HG03045 (cell line): ENCODE measurements at regions not wholly inside any gene's neighbourhood (a gene's known extent, or its start where the extent isn't known, plus 50 kb on each side); places are given as distances from the start of the nearest gene placed in this dataset.
"Not testable (repeated sequence)": the region's sequence is repeated elsewhere in the genome, so short reads cannot be mapped to it uniquely, and the experiment has no call there.

Experiments
- ATAC-seq: cut with Tn5 transposase; IDR thresholded peaks from one replicate; pipeline ENCODE4 v1.9.1; 2021; ENCODE audit warnings: mild to moderate bottlenecking, moderate library complexity; ENCODE audit not compliant: unreplicated experiment

DNA sequence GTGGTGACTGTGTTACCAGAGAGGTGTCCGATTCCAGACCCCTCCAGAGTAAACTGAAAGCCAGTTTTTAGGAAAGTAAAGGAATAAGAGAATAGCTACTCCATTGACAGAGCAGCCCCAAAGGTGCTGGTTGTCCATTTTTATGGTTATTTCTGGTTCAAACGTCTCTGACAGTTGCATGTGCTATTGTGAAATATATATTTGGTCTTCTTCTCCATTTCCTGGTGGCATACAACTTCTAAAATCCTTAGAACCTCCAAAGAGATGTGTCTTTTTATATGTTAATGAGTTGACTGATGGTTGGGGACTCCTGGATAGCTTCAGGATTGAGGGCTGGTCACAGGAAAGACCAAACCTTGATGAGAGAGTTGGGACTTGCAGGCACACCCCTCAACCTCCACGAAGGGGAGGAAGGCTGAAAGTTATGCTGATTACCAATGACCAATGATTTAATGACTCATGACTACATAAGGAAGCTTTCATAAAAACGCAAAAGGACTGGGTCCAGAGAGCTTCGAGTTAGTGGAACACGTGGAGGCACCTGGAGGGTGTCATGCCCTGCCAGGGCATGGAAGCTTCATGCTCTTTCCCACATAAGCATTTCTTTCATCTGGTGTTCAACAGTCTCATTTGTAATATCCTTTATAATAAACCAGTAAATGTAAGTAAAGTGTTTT lies 100.7 kb downstream of the SLC16A1 start:
- no peak for ATAC-seq

- not testable (repeated sequence) for ATAC-seq
These were observed 101.5 kb downstream of the SLC16A1 start for GRCh38 chr1:112854368-112854984.

DNA sequence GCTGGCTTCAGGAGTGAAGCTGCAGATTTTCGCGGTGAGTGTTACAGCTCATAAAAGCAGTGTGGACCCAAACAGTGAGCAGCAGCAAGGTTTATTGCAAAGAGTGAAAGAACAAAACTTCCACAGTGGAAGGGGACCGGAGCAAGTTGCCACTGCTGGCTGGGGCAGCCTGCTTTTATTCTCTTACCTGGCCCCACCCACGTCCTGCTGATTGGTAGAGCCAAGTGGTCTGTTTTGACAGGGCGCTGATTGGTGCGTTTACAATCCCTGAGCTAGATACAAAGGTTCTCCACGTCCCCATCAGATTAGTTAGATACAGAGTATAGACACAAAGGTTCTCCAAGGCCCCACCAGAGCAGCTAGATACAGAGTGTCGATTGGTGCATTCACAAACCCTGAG lies 102.1 kb downstream of the SLC16A1 start:
- not testable (repeated sequence) for ATAC-seq

- no peak for ATAC-seq
These were observed 103.1 kb downstream of the SLC16A1 start for GRCh38 chr1:112852934-112853333.

DNA sequence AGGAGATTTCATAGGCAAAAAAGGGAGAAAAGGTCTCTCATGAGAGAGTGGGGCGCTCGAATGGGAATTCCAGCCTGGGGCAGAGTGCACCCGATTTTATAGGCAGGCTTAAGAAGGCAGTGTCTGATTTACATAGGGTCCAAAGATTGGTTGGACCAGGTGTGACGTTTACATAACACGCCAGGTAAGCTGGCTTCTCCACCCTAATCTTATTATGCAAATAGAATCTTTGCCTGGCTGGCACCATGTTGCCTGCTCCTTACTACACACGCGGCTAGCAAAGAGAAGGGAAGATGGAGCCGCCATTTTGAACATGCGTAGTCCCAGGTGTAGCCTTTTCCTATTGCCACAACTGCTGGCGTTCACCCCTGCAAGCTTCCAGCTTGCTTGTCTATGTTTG lies 103.7 kb downstream of the SLC16A1 start:
- no peak for ATAC-seq

DNA sequence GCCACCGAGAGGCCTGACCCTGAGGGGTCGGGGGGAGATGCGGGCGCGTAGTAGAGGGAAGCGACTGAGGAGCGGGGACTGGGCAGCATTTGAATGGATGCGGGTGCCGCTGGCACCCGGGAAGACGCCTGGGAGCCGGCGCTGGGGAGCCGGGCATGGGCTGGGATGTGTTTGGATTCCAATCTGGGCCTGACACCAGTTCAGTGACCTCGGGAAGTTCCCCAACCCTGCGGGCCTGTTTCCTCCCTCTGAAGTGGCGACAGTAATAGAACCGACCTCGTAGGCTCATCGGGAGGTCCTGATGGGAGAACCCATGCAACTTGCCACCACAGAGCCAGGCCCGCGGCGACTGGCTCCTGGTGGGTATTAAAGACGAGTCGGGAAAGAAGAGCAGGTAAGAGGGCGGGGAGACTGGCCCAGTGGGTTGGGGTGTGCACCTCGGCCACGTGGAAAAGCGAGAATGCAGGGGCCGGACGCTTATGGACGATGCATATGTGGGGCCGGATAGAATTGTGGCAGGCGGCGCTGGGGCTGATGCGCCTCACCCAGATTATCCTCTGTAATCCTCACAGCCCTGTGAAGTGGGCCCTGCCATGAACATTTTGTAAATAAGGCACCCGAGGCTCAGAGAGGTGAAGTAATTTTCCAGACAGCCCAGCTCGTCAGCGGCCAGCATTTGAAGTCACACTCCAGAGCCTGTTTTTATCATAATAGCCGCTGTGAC lies 105.8 kb downstream of the SLC16A1 start:
- ATAC-seq, result no peak

DNA sequence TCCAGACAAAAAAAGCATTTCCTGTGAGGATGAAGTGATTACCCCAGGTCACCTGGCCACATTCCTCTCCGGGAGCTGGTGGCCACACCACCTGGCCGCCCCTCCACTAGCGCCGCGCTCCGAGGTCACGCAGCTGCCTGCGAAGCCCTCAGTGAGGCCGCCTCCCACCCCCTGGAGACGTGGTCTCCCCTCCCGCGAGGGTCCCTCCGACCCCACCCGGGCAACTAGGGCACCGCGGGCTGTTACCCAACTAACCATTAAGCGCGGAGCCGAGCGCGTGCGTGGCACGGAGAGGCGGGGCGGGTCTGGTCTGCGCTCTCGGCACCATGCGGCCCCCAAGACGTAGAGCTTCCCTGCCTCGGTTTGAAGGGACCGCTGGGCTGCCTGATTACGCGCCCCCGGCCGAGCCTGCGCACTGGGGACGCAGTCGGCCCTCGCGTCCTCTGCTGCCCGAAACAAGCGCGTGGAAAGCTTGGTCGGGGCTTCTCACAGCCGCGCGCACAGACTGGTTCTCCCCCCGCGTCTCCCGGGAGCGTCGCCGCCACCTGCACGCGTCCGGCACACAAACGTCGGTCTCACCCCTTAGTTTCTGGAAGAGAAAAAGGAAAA lies 106.5 kb downstream of the SLC16A1 start:
- ATAC-seq, result no peak

GRCh38 chr1:112841825-112842224 lies 114.2 kb downstream of the SLC16A1 start:
- no peak for ATAC-seq

DNA sequence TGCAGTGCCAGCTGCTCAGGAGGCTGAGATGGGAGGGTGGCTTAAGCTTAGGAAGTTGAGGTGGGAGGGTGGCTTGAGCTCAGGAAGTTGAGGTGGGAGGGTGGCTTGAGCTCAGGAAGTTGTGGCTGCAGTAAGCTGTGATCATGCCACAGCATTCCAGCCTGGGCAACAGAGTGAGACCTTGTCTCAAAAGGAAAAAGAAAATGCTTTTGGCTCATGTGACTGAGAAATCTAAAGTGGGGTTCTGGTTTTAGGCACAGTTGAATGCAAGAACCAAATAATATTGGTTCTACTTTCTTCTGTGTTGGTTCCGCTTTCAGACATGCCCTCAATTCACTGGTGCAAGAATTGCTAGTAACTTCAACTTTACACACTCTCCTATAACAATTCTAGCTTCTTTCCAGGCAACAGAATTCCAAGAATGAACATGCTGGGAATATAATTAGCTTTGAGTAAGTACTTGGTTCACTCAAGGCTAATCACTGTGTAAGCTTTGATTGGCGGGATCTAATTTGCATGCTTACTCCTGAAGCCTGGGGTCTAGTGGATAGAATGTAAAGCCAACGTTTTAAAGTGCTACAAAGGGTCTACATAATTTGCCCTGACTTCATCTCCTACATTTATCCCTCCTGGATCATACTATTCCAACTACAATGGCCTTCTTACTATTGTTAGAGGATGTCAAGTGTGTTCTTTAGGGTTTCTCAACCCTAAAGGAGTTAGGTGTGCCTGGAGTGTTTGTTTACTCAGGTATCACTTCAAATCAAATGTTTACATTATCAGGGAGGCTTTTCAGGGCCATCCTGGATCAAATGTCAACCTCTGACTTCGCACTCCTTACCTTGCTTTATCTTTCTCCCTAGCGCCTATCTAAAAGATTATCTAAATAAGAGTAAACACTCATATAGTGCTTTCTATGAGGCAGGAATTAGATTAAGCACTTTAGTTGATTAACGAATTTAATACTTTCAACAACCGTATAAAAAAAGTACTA lies 115.1 kb downstream of the SLC16A1 start:
- no peak for ATAC-seq

DNA sequence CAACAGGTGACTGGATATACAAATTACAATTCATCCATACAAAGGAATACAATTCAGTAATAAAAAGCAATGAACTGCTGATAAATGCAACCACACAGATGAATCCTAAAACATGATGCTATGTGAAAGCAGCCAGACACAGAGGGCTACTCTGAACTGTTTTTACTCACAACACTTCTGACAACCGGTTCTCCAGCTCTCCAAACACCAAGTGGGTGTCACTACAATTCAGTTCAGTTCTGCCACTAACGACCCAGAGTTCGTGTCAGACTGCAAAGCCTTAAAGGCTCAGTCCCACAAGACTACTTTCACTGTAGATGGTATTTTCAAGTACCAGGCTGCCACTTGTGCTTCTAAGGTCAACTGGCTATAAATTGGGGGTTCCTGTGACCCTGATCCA lies 119.4 kb downstream of the SLC16A1 start:
- no peak for ATAC-seq

DNA sequence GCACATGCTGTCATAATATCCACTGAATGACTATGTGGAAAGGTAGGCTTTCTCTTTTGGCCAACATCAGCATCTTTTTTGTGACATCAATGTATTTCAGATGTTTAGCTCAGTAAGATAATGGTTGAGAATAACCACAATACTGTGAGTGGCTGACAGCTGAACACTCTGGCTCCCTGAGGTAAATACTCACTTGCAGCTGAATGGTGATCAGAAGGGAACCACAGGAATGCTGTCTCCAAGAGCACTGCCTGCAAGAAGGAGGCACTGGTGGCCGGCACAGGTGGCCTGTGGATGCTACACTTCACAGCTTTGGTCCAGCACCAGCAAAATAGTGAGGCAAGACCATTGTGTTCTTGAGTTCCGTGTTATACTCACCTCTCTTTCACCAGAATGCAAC lies 118.7 kb upstream of the PPM1J start:
- ATAC-seq, result no peak

GRCh38 chr1:112832259-112832658 lies 117.1 kb upstream of the PPM1J start:
- not testable (repeated sequence) for ATAC-seq

DNA sequence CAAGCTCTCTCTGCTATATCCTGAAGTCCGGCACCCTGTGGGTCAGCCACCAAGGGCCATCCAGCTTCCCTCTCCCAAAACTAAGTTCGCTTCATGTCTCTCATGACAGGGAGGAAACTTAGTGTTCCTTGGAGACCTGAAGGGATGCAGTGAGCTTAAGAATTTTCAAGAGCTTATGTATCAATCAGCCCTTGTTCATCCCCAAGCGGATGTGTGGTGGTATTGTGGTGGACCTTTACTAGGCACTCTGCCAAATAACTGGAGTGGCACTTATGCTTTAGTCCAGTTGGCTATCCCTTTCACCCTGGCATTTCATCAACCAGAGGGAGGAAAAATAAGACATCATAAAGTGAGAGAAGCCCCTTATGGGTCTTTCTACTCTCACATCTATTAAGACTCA lies 114.6 kb upstream of the PPM1J start:
- not testable (repeated sequence) for ATAC-seq

DNA sequence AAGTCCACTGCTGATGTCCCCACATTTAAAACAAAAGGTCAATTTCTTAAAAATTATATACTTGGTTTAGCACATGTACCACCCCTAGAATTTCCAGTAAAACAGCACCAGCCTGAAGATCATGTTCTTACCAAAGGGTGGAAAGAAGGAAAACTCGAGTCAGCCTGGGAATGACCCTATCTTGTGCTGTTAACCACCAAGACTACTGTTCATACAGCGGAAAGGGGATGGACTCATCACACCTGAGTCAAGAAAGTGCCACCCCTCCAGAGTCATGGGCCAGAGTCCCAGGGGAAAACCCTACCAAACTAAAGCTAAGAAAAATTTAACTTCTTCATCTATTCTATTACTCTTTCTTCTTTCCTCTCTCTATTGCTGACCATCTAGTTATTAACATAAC lies 113.6 kb upstream of the PPM1J start:
- ATAC-seq, result no peak

DNA sequence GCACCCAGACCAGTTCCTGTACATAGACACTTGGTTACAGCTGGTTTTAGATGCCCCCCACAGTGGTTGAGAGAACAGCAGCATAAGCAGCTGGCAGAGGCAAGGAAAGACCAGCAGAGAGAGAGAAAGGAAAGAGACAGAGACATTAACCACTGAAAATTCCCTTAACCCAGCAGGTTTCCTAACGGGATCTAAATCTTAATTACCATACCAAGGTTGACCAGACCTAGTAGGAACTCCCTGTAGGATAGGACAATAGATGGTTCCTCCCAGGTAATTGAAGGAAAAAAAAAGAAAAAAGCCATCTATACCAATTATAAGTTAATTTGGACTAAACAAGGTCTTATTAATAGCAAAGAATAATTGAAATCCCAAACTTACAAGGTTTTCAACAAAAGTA lies 112.3 kb upstream of the PPM1J start:
- ATAC-seq, result not testable (repeated sequence)

DNA sequence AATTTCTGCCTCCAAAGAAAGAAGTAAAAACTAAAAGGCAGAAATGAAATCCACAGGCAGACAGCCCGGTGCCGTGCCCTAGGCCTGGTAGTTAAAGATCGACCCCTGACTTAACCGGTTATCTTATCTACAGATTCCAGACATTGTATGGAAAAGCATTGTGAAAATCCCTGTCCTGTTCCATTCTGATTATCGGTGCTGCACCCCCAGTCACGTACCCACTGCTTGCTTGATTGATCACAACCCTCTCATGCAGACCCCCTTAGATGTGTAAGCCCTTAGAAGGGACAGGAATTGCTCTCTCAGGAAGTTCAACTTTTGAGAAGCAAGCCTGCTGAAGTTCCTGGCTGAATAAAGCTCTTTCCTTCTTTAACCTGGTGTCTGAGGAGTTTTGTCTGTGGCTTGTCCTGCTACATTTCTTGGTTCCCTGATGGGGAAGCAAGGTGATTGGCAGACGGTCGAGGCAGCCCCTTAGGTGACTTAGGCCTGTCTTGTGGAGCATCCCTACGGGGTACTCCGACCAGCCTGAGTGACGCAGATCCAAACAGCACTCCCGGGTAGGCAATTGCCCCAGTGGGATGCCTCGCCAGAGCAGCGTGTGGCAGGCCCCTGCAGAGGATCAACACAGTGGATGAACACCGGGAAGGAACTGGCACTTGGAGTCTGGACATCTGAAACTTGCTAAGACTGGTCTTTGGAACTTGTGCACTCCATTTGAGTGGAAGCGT lies 111.2 kb upstream of the PPM1J start:
- no peak for ATAC-seq

GRCh38 chr1:112825563-112826216 lies 110.6 kb upstream of the PPM1J start:
- ATAC-seq, result not testable (repeated sequence)

DNA sequence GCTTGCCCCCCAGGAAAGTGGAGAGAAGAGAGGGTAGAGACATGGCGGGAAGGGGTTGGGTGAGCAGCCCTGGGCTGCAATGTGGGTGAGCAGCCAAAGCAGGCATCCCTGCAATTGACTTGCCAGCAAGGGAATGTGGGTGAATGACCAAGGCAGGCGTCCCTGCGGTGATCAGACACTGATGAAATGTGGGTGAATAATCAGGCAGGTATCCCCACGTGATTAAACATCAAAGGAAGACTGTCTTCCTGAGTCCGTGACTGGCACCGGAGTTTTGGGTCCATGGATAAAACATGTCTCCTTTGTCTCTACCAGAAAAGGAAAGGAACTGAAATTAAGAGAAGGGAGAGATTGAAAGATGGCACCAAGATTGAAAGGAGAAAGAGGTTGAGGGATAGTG lies 109.9 kb upstream of the PPM1J start:
- ATAC-seq, result not testable (repeated sequence)

DNA sequence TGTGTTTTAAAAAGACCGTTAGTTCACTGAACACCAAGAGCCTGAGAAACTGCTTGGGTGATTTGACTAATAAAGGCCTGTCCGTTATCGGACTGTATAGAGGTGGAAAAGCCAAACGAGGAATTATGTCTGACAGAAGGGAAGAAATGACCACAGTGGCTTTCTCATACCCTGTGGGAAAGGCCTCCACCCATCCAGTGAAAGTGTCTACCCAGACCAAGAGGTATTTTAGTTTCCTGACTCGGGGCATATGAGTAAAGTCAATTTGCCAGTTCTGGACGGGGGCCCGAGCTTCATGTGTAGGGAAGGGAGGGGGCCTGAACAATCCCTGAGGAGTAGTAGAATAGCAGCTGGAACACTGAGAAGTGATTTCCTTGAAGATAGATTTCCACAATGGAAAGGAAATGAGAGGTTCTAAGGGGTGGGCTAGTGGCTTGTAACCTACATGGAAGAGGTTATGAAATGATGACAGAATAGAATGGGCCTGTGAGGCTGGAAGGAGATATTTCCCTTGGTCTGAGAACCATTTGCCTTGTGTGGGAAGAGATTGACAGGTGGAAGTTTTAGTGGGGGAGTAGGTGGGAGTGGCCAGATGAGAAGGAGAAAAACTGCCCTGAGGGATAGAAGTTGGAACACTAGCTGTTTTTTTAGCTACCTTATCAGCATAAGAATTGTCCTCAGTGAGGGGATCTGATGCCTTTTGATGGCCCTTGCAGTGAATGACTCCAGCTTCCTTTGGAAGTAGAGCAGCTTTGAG lies 106.4 kb upstream of the PPM1J start:
- ATAC-seq, result not testable (repeated sequence)
